HG03432 (cell line): ENCODE measurements at regions not wholly inside any gene's neighbourhood (a gene's known extent, or its start where the extent isn't known, plus 50 kb on each side); places are given as distances from the start of the nearest gene placed in this dataset.
"Not testable (repeated sequence)": the region's sequence is repeated elsewhere in the genome, so short reads cannot be mapped to it uniquely, and the experiment has no call there.

Experiments
- ATAC-seq: cut with Tn5 transposase; IDR thresholded peaks from one replicate; pipeline ENCODE4 v1.9.1; 2021; ENCODE audit warnings: mild to moderate bottlenecking, moderate library complexity; ENCODE audit not compliant: unreplicated experiment

GRCh38 chr2:182548031-182548950, 121.5 kb upstream of the PDE1A start:
- ATAC-seq = no peak

- ATAC-seq = no peak
These were observed 123.4 kb upstream of the PDE1A start for GRCh38 chr2:182550234-182550633.

GRCh38 chr2:182552232-182552631, 125.4 kb upstream of the PDE1A start:
- ATAC-seq = not testable (repeated sequence)

- ATAC-seq = not testable (repeated sequence)
These were observed 125.9 kb upstream of the PDE1A start for GRCh38 chr2:182552785-182553184.

- ATAC-seq = peak; percentile 99
These were observed 126.6 kb upstream of the PDE1A start for GRCh38 chr2:182553483-182553882.

GRCh38 chr2:182554950-182555349, 128.1 kb upstream of the PDE1A start:
- no peak for ATAC-seq

GRCh38 chr2:182558564-182558963, 131.7 kb upstream of the PDE1A start:
- no peak for ATAC-seq

- ATAC-seq = no peak
These were observed 132.8 kb upstream of the PDE1A start for GRCh38 chr2:182559623-182560022.

GRCh38 chr2:182565911-182566567, 139.2 kb upstream of the PDE1A start:
- no peak for ATAC-seq

- no peak for ATAC-seq
These were observed 142.5 kb upstream of the DNAJC10 start for GRCh38 chr2:182573553-182573952.

- ATAC-seq = no peak
These were observed 138.2 kb upstream of the DNAJC10 start for GRCh38 chr2:182577816-182578215.

- no peak for ATAC-seq
These were observed 134.7 kb upstream of the DNAJC10 start for GRCh38 chr2:182581196-182581935.

- ATAC-seq = no peak
These were observed 131.6 kb upstream of the DNAJC10 start for GRCh38 chr2:182584462-182584861.

- no peak for ATAC-seq
These were observed 131.1 kb upstream of the DNAJC10 start for GRCh38 chr2:182585001-182585400.

- no peak for ATAC-seq
These were observed 130.6 kb upstream of the DNAJC10 start for GRCh38 chr2:182585430-182585829.

GRCh38 chr2:182586426-182586825, 129.6 kb upstream of the DNAJC10 start:
- peak; percentile 73 for ATAC-seq

GRCh38 chr2:182587831-182588230, 128.2 kb upstream of the DNAJC10 start:
- ATAC-seq = no peak

- no peak for ATAC-seq
These were observed 126.9 kb upstream of the DNAJC10 start for GRCh38 chr2:182589121-182589520.

GRCh38 chr2:182591774-182592173, 124.3 kb upstream of the DNAJC10 start:
- no peak for ATAC-seq

GRCh38 chr2:182592691-182593393, 123.2 kb upstream of the DNAJC10 start:
- ATAC-seq = no peak
